Erythroblast (primary cell): ENCODE measurements at regions not wholly inside any gene's neighbourhood (a gene's known extent, or its start where the extent isn't known, plus 50 kb on each side); places are given as distances from the start of the nearest gene placed in this dataset.
"Not testable (repeated sequence)": the region's sequence is repeated elsewhere in the genome, so short reads cannot be mapped to it uniquely, and the experiment has no call there.

ENCODE experiments used
- DNase-seq, 2 experiments: peaks; one replicate each; lab custom pipeline; 2025; lab: John Stamatoyannopoulos, UW
- GATA1 ChIP-seq: IDR thresholded peaks from 2 replicates; pipeline ENCODE4 v1.6.1; 2011; ENCODE audit warnings: low read depth, mild to moderate bottlenecking, control low read depth, low read length, moderate library complexity
- POLR2A ChIP-seq: IDR thresholded peaks from 2 replicates; pipeline ENCODE4 v1.6.1; 2011; ENCODE audit warnings: mild to moderate bottlenecking, low read length

DNA sequence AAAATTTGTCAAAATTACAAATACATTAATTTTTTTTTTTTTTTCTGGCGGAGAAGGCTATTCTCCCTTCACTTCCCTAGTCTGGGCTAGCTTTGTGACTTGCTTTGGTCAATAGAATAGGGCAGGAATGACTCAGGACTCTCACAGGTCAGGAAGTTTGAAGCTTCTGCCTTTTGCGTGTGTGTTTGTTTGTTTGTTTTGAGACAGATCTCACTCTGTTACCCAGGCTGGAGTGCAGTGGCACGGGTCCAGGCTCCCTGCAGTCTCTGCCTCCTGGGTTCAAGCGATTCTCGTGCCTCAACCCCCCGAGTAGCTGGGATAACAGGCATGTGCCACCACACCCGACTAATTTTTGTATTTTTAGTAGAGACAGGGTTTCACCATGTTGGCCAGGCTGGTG is 55.9 kb upstream of the USP9X start:
- DNase-seq = no peak
- TF ChIP-seq GATA1 (no peak), POLR2A (no peak)

DNA sequence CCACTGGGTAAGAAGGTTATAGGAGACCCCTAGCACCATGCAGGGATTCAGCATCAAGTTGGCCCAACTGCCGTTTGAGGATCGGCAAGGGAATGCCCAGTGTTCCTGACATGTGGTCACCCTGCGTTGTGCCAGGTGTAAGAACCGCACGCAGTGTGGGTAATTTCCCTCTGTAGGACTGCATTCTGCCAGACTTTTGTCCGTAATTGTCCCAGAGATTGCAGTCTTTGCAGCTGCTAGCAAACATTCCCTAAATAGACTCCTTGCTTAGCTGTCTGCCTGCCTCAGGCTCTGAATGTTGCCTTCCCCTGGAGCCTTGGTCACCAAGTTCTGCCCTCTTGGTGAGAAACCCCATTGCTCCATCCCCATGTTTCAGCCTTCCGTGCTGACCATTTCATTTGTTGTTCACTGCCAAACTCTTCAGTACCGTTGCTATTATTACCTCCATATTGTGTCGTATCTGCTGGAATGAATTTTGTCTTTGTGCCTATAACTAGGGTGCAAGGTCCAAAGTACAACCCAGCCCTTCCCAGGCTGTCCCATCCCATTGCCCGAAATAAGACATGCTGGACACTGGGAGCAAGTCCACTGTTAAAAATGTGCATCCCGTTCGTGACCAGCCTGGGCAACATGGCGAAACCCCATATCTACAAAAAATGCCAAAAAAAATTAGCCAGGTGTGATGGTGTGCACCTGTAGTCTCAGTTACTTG is 53.8 kb upstream of the USP9X start:
- TF ChIP-seq POLR2A (no peak), GATA1 (no peak)
- DNase-seq = no peak

DNA sequence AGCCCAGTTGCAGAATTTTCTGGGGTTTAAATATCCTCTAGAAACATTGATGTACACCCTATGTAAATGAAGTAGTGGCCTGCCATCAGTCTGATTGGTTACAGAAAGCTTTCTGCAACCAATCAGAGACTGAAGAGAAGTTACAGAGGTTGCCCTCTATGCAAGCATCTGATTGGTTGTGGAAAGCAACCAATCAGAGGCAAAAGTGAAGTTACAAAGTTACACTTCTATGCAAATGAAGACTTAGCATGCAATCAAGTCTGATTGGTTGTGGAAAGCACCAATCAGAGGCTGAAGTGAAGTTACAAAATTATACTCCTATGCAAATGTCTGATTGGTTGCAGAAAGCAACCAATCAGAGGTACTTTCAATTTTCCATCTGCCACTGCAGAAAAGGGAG is 51.9 kb upstream of the USP9X start:
- TF ChIP-seq POLR2A (no peak), GATA1 (no peak)
- DNase-seq = peak; percentile 19 to 48

DNA sequence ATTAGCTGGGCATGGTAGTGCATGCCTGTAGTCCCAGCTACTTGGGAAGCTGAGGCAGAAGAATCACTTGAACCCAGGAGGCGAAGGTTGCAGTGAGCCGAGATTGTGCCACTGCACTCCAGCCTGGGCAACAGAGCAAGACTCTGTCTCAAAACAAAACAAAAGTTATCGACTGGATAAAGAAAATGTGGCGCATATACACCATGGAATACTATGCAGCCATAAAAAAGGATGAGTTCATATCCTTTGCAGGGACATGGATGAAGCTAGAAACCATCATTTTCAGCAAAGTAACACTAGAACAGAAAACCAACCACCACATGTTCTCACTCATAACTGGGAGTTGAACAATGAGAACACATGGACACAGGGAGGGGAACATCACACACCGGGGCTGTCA is 50.3 kb upstream of the USP9X start:
- not testable (repeated sequence) for DNase-seq
